ENCODE measurements at regions not wholly inside any gene's neighbourhood (a gene's known extent, or its start where the extent isn't known, plus 50 kb on each side); places are given as distances from the start of the nearest gene placed in this dataset.
"Not testable (repeated sequence)": the region's sequence is repeated elsewhere in the genome, so short reads cannot be mapped to it uniquely, and the experiment has no call there.

GRCh38 chr3:674116-674515 lies 418.7 kb upstream of the CNTN6 start:
- DNase-seq, result no peak

GRCh38 chr3:675846-676245 lies 417.0 kb upstream of the CNTN6 start:
- DNase-seq, result no peak

DNA sequence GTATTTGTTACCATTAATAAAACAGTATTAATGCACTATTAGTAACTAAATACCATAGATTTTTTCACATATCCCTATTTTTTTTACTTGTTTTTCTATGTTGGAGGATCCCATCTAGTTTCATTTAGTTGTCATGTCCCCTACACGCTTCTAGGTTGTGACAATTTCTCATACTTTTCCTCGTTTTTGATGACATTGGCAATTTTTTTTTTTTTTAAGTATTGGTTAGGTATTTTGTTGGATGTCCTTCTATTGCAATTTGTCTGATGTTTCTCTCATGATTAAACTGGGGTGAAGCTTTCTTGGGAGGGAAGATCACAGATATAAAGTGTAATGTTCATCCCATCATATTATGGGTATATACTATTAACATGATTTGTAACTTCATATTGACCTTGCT lies 409.1 kb upstream of the CNTN6 start:
- no peak for DNase-seq

- no peak for DNase-seq
These were observed 402.1 kb upstream of the CNTN6 start for GRCh38 chr3:690770-691169.

GRCh38 chr3:700514-700913 lies 392.3 kb upstream of the CNTN6 start:
- DNase-seq, result no peak

DNA sequence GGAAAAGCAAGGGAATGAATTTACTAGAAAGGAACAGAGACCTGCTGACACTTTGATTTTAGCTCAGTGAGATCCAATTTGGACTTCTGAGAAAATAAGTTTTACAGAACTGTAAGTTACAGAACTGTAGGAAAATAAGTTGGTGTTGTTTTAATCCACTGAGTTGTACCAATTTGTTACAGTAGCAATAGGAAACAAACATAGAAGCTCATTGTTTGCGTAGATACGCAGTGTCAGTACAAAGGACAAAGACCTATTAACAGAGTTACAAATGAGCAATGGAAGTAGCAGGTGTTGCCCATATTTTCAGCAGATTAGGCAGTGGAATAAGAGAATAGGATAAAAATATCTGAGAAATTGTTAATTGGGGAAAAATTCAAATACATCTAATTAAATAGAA lies 385.8 kb upstream of the CNTN6 start:
- no peak for DNase-seq

DNA sequence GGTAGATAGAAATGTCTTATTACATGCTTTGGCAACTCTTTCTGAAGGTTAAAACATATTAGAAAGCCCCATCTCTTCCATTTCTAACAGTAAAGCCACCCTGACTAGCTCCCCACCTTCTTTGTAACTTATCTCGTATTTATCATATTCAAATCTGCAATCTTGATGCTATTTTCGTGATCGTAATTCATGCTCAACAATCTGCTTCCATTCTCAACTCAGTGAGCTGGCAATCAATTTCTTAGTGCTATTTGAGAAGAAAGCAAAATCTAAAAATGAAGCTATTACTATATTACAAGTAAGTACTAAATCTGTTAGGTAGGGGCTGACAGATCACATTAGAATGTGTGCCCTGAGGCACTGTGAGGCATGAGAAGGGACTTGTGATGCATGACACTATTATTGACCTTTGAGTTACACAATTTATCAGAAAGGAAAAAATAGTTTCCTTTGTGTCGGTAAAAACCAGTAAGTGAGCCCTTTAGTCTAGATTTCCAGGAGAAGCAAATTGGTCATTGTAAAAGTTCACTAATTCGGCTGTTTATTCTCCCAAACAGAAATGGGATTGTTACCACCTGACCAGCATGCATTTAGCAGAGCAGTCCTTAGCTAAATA lies 379.7 kb upstream of the CNTN6 start:
- DNase-seq, result no peak

DNA sequence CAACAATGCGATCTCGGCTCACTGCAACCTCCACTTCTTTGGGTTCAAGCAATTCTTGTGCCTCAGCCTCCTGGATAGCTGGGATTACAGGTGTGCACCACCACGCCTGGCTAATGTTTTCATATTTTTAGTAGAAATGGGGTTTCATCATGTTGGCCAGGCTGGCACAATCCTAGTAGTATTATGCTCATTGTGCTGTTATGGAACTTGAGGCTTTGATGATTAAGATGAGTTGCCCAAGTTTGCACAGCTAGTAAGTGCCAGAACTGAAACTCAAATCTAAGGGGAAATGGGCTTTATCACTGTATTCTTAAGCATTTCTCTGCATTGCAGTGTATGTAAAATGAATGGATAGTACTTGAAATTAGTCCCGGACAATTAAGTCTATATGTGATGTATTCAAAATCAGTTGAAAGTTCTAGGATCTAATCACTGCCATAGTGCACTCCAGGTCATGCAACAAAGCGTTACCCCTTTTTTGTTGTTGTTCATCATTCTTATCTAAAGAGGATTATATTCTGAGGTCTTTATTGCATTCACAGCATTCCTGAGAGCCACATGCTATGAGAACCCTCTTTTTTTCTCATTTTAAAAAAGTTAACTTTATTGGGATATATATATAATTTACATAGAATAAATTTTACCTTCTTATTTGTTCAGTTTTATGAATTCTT lies 378.7 kb upstream of the CNTN6 start:
- no peak for DNase-seq

- no peak for DNase-seq
These were observed 371.7 kb upstream of the CNTN6 start for GRCh38 chr3:721086-721485.

DNA sequence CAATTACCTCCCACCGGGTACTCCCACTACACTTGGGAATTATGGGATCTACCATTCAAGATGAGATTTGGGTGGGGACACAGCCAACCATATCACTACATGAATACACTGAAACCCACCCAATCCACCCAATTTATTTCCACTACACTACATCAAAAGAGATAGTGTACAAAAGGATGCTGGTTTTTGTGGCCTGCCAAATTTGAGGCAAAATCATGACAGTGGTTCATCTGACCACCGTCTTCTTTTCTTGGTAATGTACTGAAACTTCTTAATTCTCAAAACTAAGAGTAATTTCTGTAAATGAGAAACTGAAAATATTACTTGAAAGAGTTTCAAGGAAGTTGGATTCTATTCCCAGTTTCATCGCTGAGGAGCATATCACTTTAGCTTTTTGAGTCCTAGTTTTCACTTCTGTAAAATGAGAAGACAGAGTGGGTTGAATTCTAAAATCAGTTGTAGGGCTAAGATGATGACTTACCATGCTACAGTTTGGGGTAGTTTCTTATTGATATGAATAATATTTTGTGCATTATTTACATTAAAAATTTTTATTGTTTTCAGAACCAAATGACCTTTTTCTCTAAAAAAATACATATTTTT lies 360.4 kb upstream of the CNTN6 start:
- no peak for DNase-seq

GRCh38 chr3:733313-733712 lies 359.5 kb upstream of the CNTN6 start:
- no peak for DNase-seq

DNA sequence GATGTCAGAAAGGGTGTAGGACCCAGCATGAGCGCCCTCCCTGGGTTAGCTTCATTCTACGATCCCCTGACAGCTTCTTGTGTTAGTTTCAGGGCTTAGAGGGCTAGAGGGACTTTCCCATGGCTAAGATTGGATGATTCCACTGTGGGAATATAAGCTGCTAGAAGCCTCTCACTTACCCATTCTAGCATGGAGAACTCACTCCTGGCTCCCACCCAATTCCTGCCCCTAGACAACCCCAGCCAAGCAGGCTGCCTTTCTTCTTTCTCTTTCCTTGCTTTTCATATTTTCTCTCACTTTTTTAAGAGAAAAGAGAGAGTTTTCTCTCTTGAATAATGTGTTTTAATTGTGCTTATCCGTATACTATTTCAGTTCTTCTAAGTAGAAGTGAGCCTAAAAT lies 335.1 kb upstream of the CNTN6 start:
- DNase-seq, result no peak

- no peak for DNase-seq
These were observed 333.7 kb upstream of the CNTN6 start for GRCh38 chr3:759106-759505.

DNA sequence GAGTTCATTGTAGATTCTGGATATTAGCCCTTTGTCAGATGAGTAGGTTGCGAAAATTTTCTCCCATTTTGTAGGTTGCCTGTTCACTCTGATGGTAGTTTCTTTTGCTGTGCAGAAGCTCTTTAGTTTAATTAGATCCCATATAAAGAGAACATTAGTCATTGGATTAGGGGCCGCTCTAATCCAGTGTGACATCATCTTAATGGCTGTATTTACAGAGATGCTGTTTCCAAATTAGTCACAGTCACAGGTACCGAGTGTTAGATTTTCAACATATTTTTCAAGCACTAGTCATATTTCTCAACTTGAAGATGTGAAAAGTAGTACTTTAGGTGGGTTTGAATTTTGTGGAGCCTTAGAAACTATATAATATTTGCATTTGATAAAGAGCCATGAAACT lies 319.4 kb upstream of the CNTN6 start:
- not testable (repeated sequence) for DNase-seq

- no peak for DNase-seq
These were observed 317.5 kb upstream of the CNTN6 start for GRCh38 chr3:775178-775880.

DNA sequence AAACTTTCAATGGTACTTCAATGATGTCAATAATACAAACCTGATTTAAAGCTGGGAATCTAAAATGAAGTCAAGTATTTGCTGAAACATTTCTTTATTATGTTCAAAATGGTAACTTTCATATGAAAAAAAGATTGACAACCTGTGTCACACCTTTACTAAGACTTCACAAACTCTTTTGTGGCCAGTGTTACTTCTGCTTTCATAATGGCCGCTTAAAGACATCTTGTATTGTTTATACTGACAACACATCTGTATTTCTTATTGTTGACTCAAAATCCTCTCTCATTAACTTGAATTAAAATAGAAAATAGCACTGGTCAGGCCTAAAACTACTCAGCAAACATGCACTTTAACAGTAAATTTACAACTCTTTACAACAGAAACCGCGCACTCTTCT lies 312.3 kb upstream of the CNTN6 start:
- no peak for DNase-seq

DNA sequence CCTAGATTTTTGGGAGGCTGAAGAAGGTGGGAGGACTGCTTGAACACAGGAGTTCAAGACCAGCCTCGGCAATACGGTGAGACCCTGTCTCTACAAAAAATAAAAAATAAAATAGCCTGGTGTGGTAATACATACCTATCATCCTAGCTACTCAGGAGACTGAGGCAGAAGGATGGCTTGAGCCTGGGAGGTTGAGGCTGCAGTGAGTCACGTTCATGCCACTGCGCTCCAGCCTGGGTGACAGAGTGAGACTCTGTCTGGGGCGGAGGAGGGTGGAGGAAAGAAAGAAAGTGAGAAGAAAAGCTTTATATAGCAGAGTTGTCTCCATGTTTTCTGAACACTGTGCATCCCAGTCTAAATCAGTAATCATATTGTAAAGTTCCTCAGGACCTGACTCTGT lies 301.4 kb upstream of the CNTN6 start:
- DNase-seq, result no peak

DNA sequence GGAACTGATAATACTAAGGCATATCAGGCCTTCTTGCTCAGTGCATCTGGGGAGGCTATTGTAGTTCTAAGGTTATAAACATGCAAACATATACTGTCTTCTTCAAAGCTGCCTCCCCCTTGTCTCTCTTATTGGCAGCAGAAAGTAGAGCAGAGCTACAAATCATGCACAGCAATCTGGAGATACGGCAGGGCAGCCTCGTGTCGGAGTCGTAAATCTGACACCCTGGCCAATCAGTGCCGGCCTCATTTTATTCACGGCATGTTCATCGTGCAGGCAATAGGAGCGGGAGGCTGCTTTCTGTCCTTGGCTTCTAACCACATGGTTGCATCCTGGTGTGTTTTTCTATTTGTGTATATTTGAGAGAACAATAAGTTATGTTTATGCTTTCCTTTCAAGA lies 300.2 kb upstream of the CNTN6 start:
- no peak for DNase-seq

DNA sequence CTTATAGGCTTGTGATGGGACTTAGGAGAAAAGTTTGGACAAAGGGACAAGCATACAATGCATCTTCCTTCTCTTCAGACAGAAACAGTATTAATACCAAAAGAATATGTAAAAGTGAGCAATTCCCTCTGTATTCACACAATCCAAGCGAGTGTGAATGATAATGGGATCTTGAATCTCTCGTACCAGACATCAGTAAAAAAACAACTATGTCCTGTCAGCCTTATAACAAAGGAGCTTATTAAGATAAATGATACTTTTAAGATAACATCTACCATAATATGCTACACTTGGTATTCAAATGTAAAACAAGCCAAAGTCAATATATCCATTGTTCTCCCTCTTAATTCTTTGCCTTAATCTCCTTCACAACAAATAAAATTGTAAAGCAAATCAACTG lies 288.6 kb upstream of the CNTN6 start:
- DNase-seq, result no peak

GRCh38 chr3:805326-805725 lies 287.5 kb upstream of the CNTN6 start:
- no peak for DNase-seq

DNA sequence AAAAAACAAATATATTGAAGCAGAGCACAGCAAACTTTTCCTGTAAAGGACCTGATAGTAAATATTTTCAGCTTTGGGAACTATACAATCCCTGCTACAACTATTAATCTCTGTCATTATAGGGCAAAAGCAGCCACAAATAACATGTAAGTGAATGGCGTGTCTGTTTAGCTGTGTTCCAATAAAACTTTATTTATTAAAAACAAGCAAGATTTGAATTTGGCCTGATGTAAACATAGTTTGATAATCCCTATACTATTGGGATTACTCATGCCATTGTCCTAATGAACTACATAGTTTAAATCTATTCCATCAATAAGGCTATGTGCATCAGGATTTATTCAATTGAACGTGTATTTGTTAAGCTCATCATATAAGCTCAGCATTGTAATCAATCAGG lies 286.8 kb upstream of the CNTN6 start:
- no peak for DNase-seq

GRCh38 chr3:816605-817004 lies 276.2 kb upstream of the CNTN6 start:
- DNase-seq, result no peak

DNA sequence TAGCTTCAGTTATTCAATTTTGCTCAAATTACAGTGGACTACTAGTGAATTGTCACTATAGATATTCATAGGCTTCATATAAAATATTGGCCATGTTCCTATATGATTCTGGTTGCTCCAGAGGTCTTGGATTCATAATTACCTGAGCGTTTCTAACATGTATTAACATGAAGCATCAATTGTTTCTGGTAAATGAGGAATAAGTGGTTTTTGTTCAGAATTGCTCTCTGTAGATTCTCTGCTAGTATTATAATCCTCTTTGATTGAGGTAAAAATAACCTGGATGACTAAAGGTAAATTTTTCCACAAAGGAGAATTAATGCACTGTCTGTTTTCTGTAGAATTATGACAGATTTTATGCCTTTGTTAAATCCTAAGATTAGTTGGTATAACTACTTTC lies 258.1 kb upstream of the CNTN6 start:
- no peak for DNase-seq

DNA sequence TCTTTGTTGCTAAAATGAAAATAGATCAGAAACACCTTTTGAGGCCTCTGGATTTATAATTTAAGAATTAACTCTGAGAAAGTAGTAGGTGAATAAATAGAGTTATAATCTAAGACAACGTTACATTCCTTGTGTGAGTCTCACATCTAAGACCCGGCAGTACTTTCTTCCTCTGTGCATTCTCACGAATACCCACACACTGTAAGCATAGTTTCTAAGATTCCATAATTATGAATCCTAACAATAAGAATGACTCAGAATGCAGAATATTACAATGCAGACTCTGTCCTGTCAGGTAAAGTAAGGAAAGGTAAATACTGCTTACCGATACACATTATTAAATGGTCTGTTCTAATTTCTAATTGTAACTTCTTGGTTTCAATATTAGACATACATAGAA lies 257.7 kb upstream of the CNTN6 start:
- no peak for DNase-seq
